GM18858 (cell line): ENCODE measurements at regions not wholly inside any gene's neighbourhood (a gene's known extent, or its start where the extent isn't known, plus 50 kb on each side); places are given as distances from the start of the nearest gene placed in this dataset.
A peak's percentile ranks its signal among the peaks of the same experiment; 100 is the strongest.

Experiments used
- ATAC-seq: cut with Tn5 transposase; IDR thresholded peaks from one replicate; pipeline ENCODE4 v1.9.1; 2021; ENCODE audit not compliant: unreplicated experiment

- ATAC-seq = no peak
Measured at GRCh38 chr2:160941290-160941846, 218.9 kb upstream of the TANK start.

GRCh38 chr2:160942476-160943142, 217.6 kb upstream of the TANK start:
- no peak for ATAC-seq

GRCh38 chr2:160943414-160943813, 216.8 kb upstream of the TANK start:
- no peak for ATAC-seq

- no peak for ATAC-seq
Measured at GRCh38 chr2:160952464-160953254, 207.6 kb upstream of the TANK start.

GRCh38 chr2:160955578-160955977, 204.7 kb upstream of the TANK start:
- no peak for ATAC-seq

DNA sequence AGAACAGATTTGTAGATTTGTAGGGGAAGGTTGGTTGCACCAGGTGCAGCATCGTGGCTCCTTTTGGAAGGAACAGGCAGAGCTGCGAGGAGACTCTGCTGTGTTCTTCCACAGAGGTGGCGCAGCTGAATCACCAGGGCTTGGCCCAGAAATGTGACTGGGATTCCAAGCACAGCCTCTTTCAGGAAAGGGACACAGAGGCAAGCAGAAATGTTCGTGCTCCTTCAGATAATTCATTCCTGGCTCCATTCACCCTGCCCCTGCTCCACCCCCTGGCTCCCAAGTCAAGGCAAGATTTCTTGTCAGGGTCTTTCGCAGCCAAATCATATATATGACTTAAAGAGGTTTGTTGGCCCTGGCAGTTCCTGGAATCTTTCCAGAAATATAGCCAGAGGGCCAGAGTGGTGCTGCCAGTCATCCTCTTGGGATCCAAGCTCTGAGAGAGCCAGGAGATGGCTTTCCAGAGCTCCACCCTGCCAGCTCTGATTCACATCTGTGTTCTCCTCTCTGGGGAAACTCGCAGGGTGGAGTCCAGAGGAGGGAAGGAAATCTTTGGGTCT, 203.9 kb upstream of the TANK start:
- ATAC-seq = no peak

GRCh38 chr2:160963957-160964356, 196.3 kb upstream of the TANK start:
- ATAC-seq = no peak

GRCh38 chr2:160967523-160967922, 192.7 kb upstream of the TANK start:
- no peak for ATAC-seq

GRCh38 chr2:160968183-160968582, 192.0 kb upstream of the TANK start:
- no peak for ATAC-seq

GRCh38 chr2:160970052-160970965, 189.9 kb upstream of the TANK start:
- no peak for ATAC-seq

DNA sequence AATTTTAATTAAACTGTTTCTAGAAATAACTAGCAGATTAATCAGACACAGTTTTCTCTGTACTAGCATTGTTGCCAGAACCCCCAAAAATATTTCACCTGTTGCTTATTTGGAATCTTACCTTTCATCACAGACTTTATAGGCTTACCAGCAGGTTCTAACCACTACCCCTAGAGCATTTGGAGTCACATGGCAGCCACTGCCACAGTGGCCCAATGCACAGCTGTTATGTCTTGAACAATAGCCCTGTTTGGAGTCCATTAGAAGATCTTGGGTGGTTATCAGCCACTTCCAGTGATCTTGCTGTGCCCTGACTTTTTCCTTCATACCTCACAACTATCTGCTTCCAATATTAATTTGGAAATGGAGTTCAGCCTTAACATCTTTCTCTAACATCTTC, 186.2 kb upstream of the TANK start:
- ATAC-seq = no peak

DNA sequence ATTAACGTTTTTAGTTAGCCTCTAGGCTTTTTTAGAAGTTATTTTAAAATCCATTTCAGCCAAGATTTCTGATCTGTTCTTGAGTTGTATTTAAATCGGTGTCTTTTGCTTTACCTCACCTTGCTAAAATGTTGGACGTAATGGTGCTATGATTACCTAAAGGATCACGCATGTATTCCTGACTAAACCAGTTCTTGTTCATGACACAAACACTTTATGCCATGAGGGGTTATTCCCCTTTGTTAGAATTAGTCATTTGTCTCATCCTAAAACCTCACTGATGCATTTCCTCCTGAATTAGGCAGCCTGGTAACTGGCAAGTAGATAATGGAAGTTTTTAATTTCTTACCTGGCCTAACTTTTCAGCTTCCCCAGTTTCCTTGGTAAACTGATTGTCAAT, 185.4 kb upstream of the TANK start:
- no peak for ATAC-seq

GRCh38 chr2:160976797-160977196, 183.4 kb upstream of the TANK start:
- no peak for ATAC-seq

- no peak for ATAC-seq
Measured at GRCh38 chr2:160977376-160977775, 182.9 kb upstream of the TANK start.

GRCh38 chr2:160977854-160978253, 182.4 kb upstream of the TANK start:
- no peak for ATAC-seq

DNA sequence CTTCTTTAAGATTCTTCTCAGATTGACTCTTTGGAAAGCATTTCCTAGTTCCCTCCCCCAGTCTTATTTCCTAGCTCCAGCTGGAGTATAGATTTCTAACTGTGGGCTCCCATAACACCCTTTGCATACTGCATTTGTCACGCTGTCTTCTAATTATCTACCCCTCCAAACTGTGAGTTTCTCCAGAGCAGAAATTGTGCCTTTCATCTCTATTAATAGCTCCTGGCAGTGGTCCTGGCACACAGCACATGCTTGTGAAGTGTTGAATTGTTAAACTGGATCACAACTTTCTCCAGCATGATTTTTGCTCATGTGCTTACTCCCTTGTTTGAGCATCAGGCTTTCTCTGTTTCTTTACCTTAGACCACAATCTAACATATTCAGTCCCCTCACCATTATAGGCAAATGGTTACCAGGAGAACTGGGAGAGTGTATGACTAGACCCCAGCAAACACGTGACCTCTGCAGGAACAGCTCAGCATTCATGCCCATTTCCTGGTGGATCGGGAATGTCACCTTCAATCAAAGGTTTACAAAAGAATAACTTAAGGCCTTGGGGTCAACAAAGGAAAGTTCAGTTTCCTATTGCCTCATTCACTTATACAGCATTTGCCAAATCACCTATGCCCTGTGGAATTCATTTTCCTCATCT, 175.7 kb upstream of the TANK start:
- no peak for ATAC-seq

DNA sequence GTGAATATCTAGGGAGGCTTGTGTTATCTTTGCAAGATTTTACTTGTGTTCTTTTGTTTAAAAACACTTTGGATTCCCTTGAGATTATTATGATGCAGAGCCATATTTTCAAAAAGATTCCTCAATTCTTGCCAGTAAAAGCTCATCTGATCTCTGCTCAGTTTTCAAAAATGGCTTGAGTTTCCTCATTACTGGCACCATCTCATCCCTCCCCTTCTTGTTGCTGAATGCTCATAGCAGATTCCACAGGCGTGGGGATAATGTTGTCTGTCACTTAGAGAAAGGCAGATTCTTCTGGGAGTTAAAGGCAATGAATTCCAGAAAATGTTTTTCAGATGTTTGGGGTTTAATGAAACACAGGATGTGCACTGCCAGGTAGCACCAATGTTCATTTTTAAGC, 170.4 kb upstream of the TANK start:
- ATAC-seq = no peak

DNA sequence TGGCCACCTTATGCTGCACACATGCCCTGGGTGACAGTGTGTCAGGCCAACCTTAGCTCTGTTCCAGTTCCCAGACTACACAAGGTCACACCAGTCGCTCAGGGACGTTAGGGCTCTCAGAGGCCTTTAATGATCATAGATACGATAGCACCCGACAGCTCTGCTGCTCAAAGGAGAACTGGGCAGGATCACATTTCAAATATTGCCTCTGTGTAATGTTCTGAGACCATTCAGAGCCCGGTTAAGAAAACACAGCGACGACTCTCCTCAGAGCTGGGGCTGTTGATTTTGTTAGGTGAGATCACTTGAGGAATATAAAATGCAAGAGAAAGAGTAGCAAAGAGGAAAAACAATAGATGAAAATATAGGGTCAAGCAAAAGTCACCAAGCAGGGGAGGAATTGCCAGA, 166.6 kb upstream of the TANK start:
- ATAC-seq = no peak

GRCh38 chr2:160994141-160995002, 165.9 kb upstream of the TANK start:
- peak; percentile 81 for ATAC-seq

- ATAC-seq = no peak
Measured at GRCh38 chr2:160996584-160996983, 163.6 kb upstream of the TANK start.
